ENCODE measurements at regions not wholly inside any gene's neighbourhood (a gene's known extent, or its start where the extent isn't known, plus 50 kb on each side); places are given as distances from the start of the nearest gene placed in this dataset.
"Not testable (repeated sequence)": the region's sequence is repeated elsewhere in the genome, so short reads cannot be mapped to it uniquely, and the experiment has no call there.

- no peak for TF ChIP-seq CTCF (IDR thresholded peaks at IDR 0.05; ENCODE audit: low read depth, low read length)
- H3K27ac ChIP-seq = no peak overlapping the region
- no peaks in the 10 kb centered on the region for H3K27me3 ChIP-seq (ENCODE audit: insufficient read depth, low read depth, severe bottlenecking)
- no peak for DNase-seq
- no peak overlapping the region for H3K4me3 ChIP-seq (ENCODE audit: low read depth, low read length)
- H3K9me3 ChIP-seq (ENCODE audit: severe bottlenecking) = no peaks in the 10 kb centered on the region
- no peaks in the 10 kb centered on the region for H3K36me3 ChIP-seq
Measured at GRCh38 chr5:100142607-100143006, 392.6 kb upstream of the FAM174A start.

- DNase-seq = no peak
- Histone ChIP-seq H3K4me3 (ENCODE audit: low read depth, low read length) (no peak overlapping the region), H3K27me3 (ENCODE audit: insufficient read depth, low read depth, severe bottlenecking) (no peaks in the 10 kb centered on the region), H3K27ac (no peak overlapping the region), H3K9me3 (ENCODE audit: severe bottlenecking) (no peaks in the 10 kb centered on the region), H3K36me3 (no peaks in the 10 kb centered on the region)
- TF ChIP-seq CTCF (IDR thresholded peaks at IDR 0.05; ENCODE audit: low read depth, low read length) = no peak
Measured at GRCh38 chr5:100131161-100131560, 404.0 kb upstream of the FAM174A start.

GRCh38 chr5:100130307-100130706, 404.9 kb upstream of the FAM174A start:
- Histone ChIP-seq H3K27me3 (ENCODE audit: insufficient read depth, low read depth, severe bottlenecking) (no peaks in the 10 kb centered on the region), H3K27ac (no peak overlapping the region), H3K4me3 (ENCODE audit: low read depth, low read length) (no peak overlapping the region), H3K36me3 (no peaks in the 10 kb centered on the region), H3K9me3 (ENCODE audit: severe bottlenecking) (no peaks in the 10 kb centered on the region)
- no peak for TF ChIP-seq CTCF (IDR thresholded peaks at IDR 0.05; ENCODE audit: low read depth, low read length)
- no peak for DNase-seq

- Histone ChIP-seq H3K27me3 (ENCODE audit: insufficient read depth, low read depth, severe bottlenecking) (no peaks in the 10 kb centered on the region), H3K4me3 (ENCODE audit: low read depth, low read length) (no peak overlapping the region), H3K36me3 (no peaks in the 10 kb centered on the region), H3K27ac (no peak overlapping the region), H3K9me3 (ENCODE audit: severe bottlenecking) (no peaks in the 10 kb centered on the region)
- DNase-seq = no peak
- no peak for TF ChIP-seq CTCF (IDR thresholded peaks at IDR 0.05; ENCODE audit: low read depth, low read length)
Measured at GRCh38 chr5:100119903-100120302, 415.3 kb upstream of the FAM174A start.

- no peak overlapping the region for H3K4me3 ChIP-seq (ENCODE audit: low read depth, low read length)
- H3K9me3 ChIP-seq (ENCODE audit: severe bottlenecking) = peaks cover 8% of the 10 kb centered on the region
- H3K36me3 ChIP-seq = no peaks in the 10 kb centered on the region
- no peak for TF ChIP-seq CTCF (IDR thresholded peaks at IDR 0.05; ENCODE audit: low read depth, low read length)
- no peak overlapping the region for H3K27ac ChIP-seq
- no peaks in the 10 kb centered on the region for H3K27me3 ChIP-seq (ENCODE audit: insufficient read depth, low read depth, severe bottlenecking)
- DNase-seq = no peak
Measured at GRCh38 chr5:100110497-100110896, 424.7 kb upstream of the FAM174A start.

- DNase-seq = no peak
- no peak overlapping the region for H3K4me3 ChIP-seq (ENCODE audit: low read depth, low read length)
- H3K36me3 ChIP-seq = no peaks in the 10 kb centered on the region
- H3K9me3 ChIP-seq (ENCODE audit: severe bottlenecking) = peaks cover 8% of the 10 kb centered on the region
- no peak overlapping the region for H3K27ac ChIP-seq
- H3K27me3 ChIP-seq (ENCODE audit: insufficient read depth, low read depth, severe bottlenecking) = no peaks in the 10 kb centered on the region
- no peak for TF ChIP-seq CTCF (IDR thresholded peaks at IDR 0.05; ENCODE audit: low read depth, low read length)
Measured at GRCh38 chr5:100108883-100109282, 426.3 kb upstream of the FAM174A start.

GRCh38 chr5:100103592-100104119, 431.5 kb upstream of the FAM174A start:
- H3K27ac ChIP-seq; H3K4me3 ChIP-seq (ENCODE audit: low read depth, low read length); DNase-seq; H3K9me3 ChIP-seq (ENCODE audit: severe bottlenecking); H3K36me3 ChIP-seq; H3K27me3 ChIP-seq (ENCODE audit: insufficient read depth, low read depth, severe bottlenecking): not testable (repeated sequence)

GRCh38 chr5:100101466-100101865, 433.7 kb upstream of the FAM174A start:
- not testable (repeated sequence) for H3K27me3 ChIP-seq (ENCODE audit: insufficient read depth, low read depth, severe bottlenecking); H3K36me3 ChIP-seq; H3K27ac ChIP-seq; H3K9me3 ChIP-seq (ENCODE audit: severe bottlenecking); H3K4me3 ChIP-seq (ENCODE audit: low read depth, low read length); DNase-seq

- DNase-seq; H3K36me3 ChIP-seq; H3K4me3 ChIP-seq (ENCODE audit: low read depth, low read length); H3K9me3 ChIP-seq (ENCODE audit: severe bottlenecking); H3K27ac ChIP-seq; H3K27me3 ChIP-seq (ENCODE audit: insufficient read depth, low read depth, severe bottlenecking): not testable (repeated sequence)
Measured at GRCh38 chr5:100096328-100096727, 438.8 kb upstream of the FAM174A start.

Measured in WERI-Rb-1 (cell line).